Heart left ventricle (tissue), 16 donors: ENCODE measurements at regions not wholly inside any gene's neighbourhood (a gene's known extent, or its start where the extent isn't known, plus 50 kb on each side); places are given as distances from the start of the nearest gene placed in this dataset.

ENCODE experiments used
- ATAC-seq, 4 donors: fragments of 200-7000 bp; cut with Tn5 transposase; one replicate each; pipeline ENCODE4 v1.9.1; 2020 to 2022; ENCODE audit warnings: moderate library complexity in 4 of 4, mild to moderate bottlenecking in 3 of 4, moderate number of reproducible peaks in 1 of 4
- DNase-seq, 5 donors: peaks; one replicate each; pipeline ENCODE4 v3.0.0-alpha.2; 2020
- H3K27ac ChIP-seq, 12 donors: fragments of 200-600 bp; sonication (generic) in 4 of 12; one replicate each; pipeline versions ENCODE4 v1.5.0 to v1.8.0; 2016 to 2022; ENCODE audit warnings: mild to moderate bottlenecking in 2 of 12
- H3K27me3 ChIP-seq, 9 donors: fragments of 200-600 bp; sonication (generic) in 2 of 9; one replicate each; pipeline versions ENCODE4 v1.5.1 to v1.8.0; 2016 to 2022; ENCODE audit warnings: mild to moderate bottlenecking in 3 of 9
- H3K36me3 ChIP-seq, 9 donors: fragments of 200-600 bp; sonication (generic) in 2 of 9; one replicate each; pipeline versions ENCODE4 v1.5.0 to v1.8.0; 2018 to 2022; ENCODE audit warnings: mild to moderate bottlenecking in 2 of 9
- H3K4me1 ChIP-seq, 12 donors: fragments of 200-600 bp; sonication (generic) in 4 of 12; one replicate each; pipeline versions ENCODE4 v1.5.0 to v1.8.0; 2016 to 2022; ENCODE audit warnings: mild to moderate bottlenecking in 3 of 12
- H3K4me3 ChIP-seq, 12 donors: fragments of 200-600 bp; sonication (generic) in 4 of 12; one replicate each; pipeline versions ENCODE4 v1.5.0 to v1.8.0; 2017 to 2022; ENCODE audit warnings: mild to moderate bottlenecking in 9 of 12, moderate library complexity in 4 of 12
- H3K9me3 ChIP-seq, 12 donors: fragments of 200-600 bp; sonication (generic) in 4 of 12; one replicate each; pipeline versions ENCODE4 v1.5.0 to v1.8.0; 2016 to 2022; ENCODE audit warnings: mild to moderate bottlenecking in 1 of 12
- CTCF ChIP-seq, 12 donors: fragments of 200-600 bp; sonication (generic) in 4 of 12; IDR thresholded peaks; one replicate each; pipeline versions ENCODE4 v1.5.0 to v1.8.0; 2018 to 2022; ENCODE audit warnings: antibody characterized with exemption in 12 of 12, mild to moderate bottlenecking in 5 of 12
- POLR2A ChIP-seq, 2 donors: fragments of 450-650 bp; IDR thresholded peaks; one replicate each; pipeline ENCODE4 v1.6.1; 2017; ENCODE audit warnings: antibody characterized with exemption in 2 of 2, mild to moderate bottlenecking in 2 of 2, moderate library complexity in 2 of 2
- WGBS, 4 donors: extraction: QIAGEN DNeasy Blood & Tissue Kit in 2 of 4; methylation state at CpG; one replicate each; pipeline versions ENCODE4 v1.1.5 to v1.1.7; 2013 to 2018; 5-methylcytosine and 5-hydroxymethylcytosine counted together
- intact Hi-C, 10 donors: fragments of 100-400 bp; cut with DNase I; formaldehyde crosslinking; loops; one replicate each; pipeline versions ENCODE4 v1.11.1 to v1.14.2; 2022
- donor health status: ischemic (EF 13 %, LVEDD 7.1; RV severe dilation, severe dysfunction).
- donor health status: healthy with polysubstance abuse.
- donor health status: DM: no; HTN: yes; CAD: no.
- donor health status: DM: no; HTN: no; CAD: no.
- donor health status: ischemic (EF 25% LVEDD 6.9; RV normal size, moderate dysfunction).
- donor health status: ischemic (EF 25% LVEDD 5.7; RV mildly dilated, moderate dysfunction).
- donor health status: healthy.
- donor health status: DM: yes; HTN: yes; CAD: no.
- donor health status: ischemic (EF 35%, LVEDD 5.7; RV mildly dilated, moderate dysfunction).
- donor health status: nonischemic (EF 11% LVEDD 7.7; RV severe dilation, severe dysfunction).
- donor health status: DM: yes; HTN: yes; CAD: no.
- donor health status: PGD.
- donor health status: ischemic (EF 29% LVEDD 5.4; RV normal size, mild dysfunction).
- donor health status: nonischemic (EF 23%, LVEDD 6.1; RV moderate dilation, normal function).

- WGBS, 4 donors, result 90 to 97% (median 95%) methylated on average over 2 of the region's 2 CpGs
- H3K9me3 ChIP-seq, result peaks cover 0 to 1% (median 0%) of the 10 kb centered on the region in 12 donors
- DNase-seq (no peak), ATAC-seq (no peak)
- H3K4me3 ChIP-seq, result no peak overlapping the region
- TF ChIP-seq CTCF (IDR thresholded peaks at IDR 0.05) (no peak), POLR2A (IDR thresholded peaks at IDR 0.05) (no peak)
- H3K27ac ChIP-seq, result no peak overlapping the region
- intact Hi-C loops, result no loop called here
- H3K4me1 ChIP-seq, result no peaks in the 10 kb centered on the region
- H3K36me3 ChIP-seq, result no peaks in the 10 kb centered on the region
- H3K27me3 ChIP-seq, result no peaks in the 10 kb centered on the region
Measured at GRCh38 chr12:88399811-88400210, 180.5 kb downstream of the KITLG start.

GRCh38 chr12:88400302-88400701, 180.0 kb downstream of the KITLG start:
- Histone ChIP-seq H3K27me3 (no peaks in the 10 kb centered on the region), H3K36me3 (no peaks in the 10 kb centered on the region), H3K27ac (no peak overlapping the region), H3K4me3 (no peak overlapping the region), H3K4me1 (no peaks in the 10 kb centered on the region), H3K9me3 (no peaks in the 10 kb centered on the region)
- ATAC-seq, result no peak
- WGBS, 4 donors, result 93 to 97% (median 95%) methylated on average over 3 of the region's 3 CpGs
- DNase-seq, result no peak
- intact Hi-C loops, result no loop called here
- TF ChIP-seq POLR2A (IDR thresholded peaks at IDR 0.05) (no peak), CTCF (IDR thresholded peaks at IDR 0.05) (no peak)

GRCh38 chr12:88401155-88401554, 179.1 kb downstream of the KITLG start:
- DNase-seq, result no peak
- no peaks in the 10 kb centered on the region for H3K36me3 ChIP-seq
- TF ChIP-seq POLR2A (IDR thresholded peaks at IDR 0.05), result no peak
- no peak for TF ChIP-seq CTCF (IDR thresholded peaks at IDR 0.05)
- no peaks in the 10 kb centered on the region for H3K27me3 ChIP-seq
- intact Hi-C loops, result no loop called here
- WGBS, 4 donors, result 76 to 85% (median 80%) methylated on average over 2 of the region's 2 CpGs
- ATAC-seq, result no peak
- H3K27ac ChIP-seq, result no peak overlapping the region
- H3K9me3 ChIP-seq, result no peaks in the 10 kb centered on the region
- H3K4me1 ChIP-seq, result no peaks in the 10 kb centered on the region
- no peak overlapping the region for H3K4me3 ChIP-seq

GRCh38 chr12:88406905-88407304, 173.4 kb downstream of the KITLG start:
- no peaks in the 10 kb centered on the region for H3K4me1 ChIP-seq
- no peak overlapping the region for H3K27ac ChIP-seq
- H3K27me3 ChIP-seq, result no peaks in the 10 kb centered on the region
- no peak for DNase-seq
- no peak for ATAC-seq
- H3K36me3 ChIP-seq, result no peaks in the 10 kb centered on the region
- no peak overlapping the region for H3K4me3 ChIP-seq
- WGBS, 4 donors, result 67 to 88% (median 78%) methylated on average over 4 to 5 of the region's 5 CpGs
- H3K9me3 ChIP-seq, result no peaks in the 10 kb centered on the region
- TF ChIP-seq CTCF (IDR thresholded peaks at IDR 0.05) (no peak), POLR2A (IDR thresholded peaks at IDR 0.05) (no peak)
- intact Hi-C loops, result no loop called here
